ENCODE measurements at regions not wholly inside any gene's neighbourhood (a gene's known extent, or its start where the extent isn't known, plus 50 kb on each side); places are given as distances from the start of the nearest gene placed in this dataset.

DNA sequence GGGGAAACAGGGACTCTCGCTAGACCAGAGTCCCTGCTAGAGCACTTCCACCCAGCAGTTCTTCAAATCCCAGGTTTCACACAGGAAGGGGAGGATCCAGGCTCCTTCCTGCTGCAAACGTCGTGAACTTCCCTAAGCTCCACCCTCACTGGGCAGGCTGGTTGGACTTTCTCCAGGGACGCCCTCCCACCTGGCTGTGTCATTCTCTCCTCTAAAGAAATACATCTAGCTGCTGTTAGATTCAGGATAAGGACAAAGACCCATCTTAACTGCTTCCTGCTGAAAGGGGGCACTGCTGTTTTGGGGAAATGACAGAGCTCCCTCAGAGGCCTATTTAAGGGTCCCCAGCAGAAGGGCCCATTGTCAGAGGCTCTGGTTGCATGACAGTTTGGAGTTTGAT, 230.7 kb downstream of the SEMA6A start:
- TF ChIP-seq, protein P1, sequence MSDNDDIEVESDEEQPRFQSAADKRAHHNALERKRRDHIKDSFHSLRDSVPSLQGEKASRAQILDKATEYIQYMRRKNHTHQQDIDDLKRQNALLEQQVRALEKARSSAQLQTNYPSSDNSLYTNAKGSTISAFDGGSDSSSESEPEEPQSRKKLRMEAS (IDR thresholded peaks at IDR 0.05; ENCODE audit: low read depth, low read length), result no peak
- TF ChIP-seq, protein P2, sequence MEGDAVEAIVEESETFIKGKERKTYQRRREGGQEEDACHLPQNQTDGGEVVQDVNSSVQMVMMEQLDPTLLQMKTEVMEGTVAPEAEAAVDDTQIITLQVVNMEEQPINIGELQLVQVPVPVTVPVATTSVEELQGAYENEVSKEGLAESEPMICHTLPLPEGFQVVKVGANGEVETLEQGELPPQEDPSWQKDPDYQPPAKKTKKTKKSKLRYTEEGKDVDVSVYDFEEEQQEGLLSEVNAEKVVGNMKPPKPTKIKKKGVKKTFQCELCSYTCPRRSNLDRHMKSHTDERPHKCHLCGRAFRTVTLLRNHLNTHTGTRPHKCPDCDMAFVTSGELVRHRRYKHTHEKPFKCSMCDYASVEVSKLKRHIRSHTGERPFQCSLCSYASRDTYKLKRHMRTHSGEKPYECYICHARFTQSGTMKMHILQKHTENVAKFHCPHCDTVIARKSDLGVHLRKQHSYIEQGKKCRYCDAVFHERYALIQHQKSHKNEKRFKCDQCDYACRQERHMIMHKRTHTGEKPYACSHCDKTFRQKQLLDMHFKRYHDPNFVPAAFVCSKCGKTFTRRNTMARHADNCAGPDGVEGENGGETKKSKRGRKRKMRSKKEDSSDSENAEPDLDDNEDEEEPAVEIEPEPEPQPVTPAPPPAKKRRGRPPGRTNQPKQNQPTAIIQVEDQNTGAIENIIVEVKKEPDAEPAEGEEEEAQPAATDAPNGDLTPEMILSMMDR (IDR thresholded peaks at IDR 0.05; ENCODE audit: low read depth, low read length), result no peak
- TF ChIP-seq POLR2A (IDR thresholded peaks at IDR 0.05; ENCODE audit: extremely low read depth, insufficient read length), result no peak

Data from NB4 (cell line).